ENCODE measurements at regions not wholly inside any gene's neighbourhood (a gene's known extent, or its start where the extent isn't known, plus 50 kb on each side); places are given as distances from the start of the nearest gene placed in this dataset.

DNA sequence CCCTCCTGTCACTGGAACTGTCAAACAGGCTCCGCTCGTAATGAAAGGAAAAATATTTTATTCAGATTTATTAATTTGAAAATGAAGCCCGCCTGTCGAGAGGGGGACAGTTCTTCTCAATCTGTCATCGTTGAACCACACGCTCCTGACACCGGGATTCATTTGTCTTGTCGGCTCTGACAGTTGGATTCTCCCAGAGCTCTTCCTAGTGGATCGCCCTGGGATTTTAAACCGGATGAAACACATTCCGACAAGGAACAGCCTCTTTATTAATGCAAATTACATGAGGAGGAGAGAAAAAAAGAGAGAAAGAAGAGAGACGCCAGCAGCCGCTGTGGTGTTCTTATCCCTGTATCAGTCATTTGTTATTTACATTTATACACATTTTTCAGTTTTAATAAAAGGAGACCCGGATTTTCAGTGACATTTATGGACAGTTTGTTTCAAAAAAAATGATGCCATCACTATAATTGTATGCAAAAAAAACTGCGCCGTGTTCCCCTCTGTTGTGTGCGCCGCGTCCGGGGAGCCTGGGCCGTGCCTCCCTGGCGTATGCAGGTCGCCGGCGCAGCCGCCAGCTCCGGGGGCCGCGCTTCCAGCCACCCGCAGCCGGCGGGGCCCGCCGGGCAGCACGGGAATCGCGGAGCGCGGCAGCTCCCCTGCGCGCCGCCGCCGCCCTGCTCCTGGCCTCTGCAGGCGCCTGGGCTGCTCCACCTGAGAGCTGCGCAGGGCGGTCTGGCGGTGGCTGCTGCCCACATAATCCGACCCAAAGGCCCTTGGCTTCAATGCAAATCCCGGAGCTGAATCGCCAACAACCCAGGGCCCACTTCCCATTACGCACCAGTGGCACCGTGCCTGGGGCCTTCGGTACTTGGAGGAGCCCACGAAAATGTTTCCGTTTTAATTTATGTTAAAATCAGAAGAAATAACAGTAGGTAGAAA, 237.9 kb upstream of the PBX1 start:
- TF ChIP-seq, protein P1, sequence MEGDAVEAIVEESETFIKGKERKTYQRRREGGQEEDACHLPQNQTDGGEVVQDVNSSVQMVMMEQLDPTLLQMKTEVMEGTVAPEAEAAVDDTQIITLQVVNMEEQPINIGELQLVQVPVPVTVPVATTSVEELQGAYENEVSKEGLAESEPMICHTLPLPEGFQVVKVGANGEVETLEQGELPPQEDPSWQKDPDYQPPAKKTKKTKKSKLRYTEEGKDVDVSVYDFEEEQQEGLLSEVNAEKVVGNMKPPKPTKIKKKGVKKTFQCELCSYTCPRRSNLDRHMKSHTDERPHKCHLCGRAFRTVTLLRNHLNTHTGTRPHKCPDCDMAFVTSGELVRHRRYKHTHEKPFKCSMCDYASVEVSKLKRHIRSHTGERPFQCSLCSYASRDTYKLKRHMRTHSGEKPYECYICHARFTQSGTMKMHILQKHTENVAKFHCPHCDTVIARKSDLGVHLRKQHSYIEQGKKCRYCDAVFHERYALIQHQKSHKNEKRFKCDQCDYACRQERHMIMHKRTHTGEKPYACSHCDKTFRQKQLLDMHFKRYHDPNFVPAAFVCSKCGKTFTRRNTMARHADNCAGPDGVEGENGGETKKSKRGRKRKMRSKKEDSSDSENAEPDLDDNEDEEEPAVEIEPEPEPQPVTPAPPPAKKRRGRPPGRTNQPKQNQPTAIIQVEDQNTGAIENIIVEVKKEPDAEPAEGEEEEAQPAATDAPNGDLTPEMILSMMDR (IDR thresholded peaks at IDR 0.05; ENCODE audit: extremely low read depth in 1 of 2, insufficient read depth in 1 of 2, low read depth in 1 of 2, low read length in 2 of 2): no peak
- TF ChIP-seq EZH2 (IDR thresholded peaks at IDR 0.05; ENCODE audit: borderline replicate concordance, low read depth, low read length, severe bottlenecking): no peak
- TF ChIP-seq MYC (IDR thresholded peaks at IDR 0.05; ENCODE audit: low read depth, low read length): no peak
- no peak for TF ChIP-seq POLR2AphosphoS5 (IDR thresholded peaks at IDR 0.05; ENCODE audit: insufficient read depth, low read depth, low read length)
